SK-N-SH treated with all-trans-retinoic acid at 6 μM for 48 hours (cell line): ENCODE measurements at regions not wholly inside any gene's neighbourhood (a gene's known extent, or its start where the extent isn't known, plus 50 kb on each side); places are given as distances from the start of the nearest gene placed in this dataset.
"Not testable (repeated sequence)": the region's sequence is repeated elsewhere in the genome, so short reads cannot be mapped to it uniquely, and the experiment has no call there.

Source experiments
- CREB5 ChIP-seq: fragments of 250-450 bp; sonication (Bioruptor Pico); IDR thresholded peaks from 2 replicates; pipeline ENCODE4 v1.5.1; 2020; ENCODE audit warnings: low read depth, mild to moderate bottlenecking, moderate library complexity
- GLIS3 ChIP-seq: fragments of 250-450 bp; sonication (Bioruptor Pico); IDR thresholded peaks from 2 replicates; pipeline ENCODE4 v1.5.0; 2020; ENCODE audit warnings: mild to moderate bottlenecking, moderate library complexity
- OSR1 ChIP-seq: fragments of 250-450 bp; sonication (Bioruptor Pico); IDR thresholded peaks from 2 replicates; pipeline ENCODE4 v1.8.0; 2022; ENCODE audit warnings: moderate library complexity, mild to moderate bottlenecking, inconsistent platforms
- RARB ChIP-seq: fragments of 250-450 bp; sonication (Bioruptor Pico); IDR thresholded peaks from 2 replicates; pipeline ENCODE4 v1.8.0; 2021; ENCODE audit warnings: mild to moderate bottlenecking, moderate library complexity
- ZFP3 ChIP-seq: fragments of 250-450 bp; sonication (Bioruptor Pico); IDR thresholded peaks from 2 replicates; pipeline ENCODE4 v1.5.0; 2020; ENCODE audit warnings: mild to moderate bottlenecking, moderate library complexity
- ZNF70 ChIP-seq: fragments of 450-650 bp; formaldehyde crosslinking; IDR thresholded peaks from 2 replicates; pipeline ENCODE4 v1.5.0; 2020; ENCODE audit warnings: mild to moderate bottlenecking, moderate library complexity
- ZNF8 ChIP-seq: fragments of 450-650 bp; formaldehyde crosslinking; IDR thresholded peaks from 2 replicates; pipeline ENCODE4 v1.5.0; 2020; ENCODE audit warnings: mild to moderate bottlenecking, moderate library complexity
- TF ChIP-seq, protein P1 (sequence below): fragments of 250-450 bp; sonication (Bioruptor Pico); IDR thresholded peaks from 2 replicates; pipeline ENCODE4 v1.5.0; 2020; ENCODE audit warnings: mild to moderate bottlenecking, moderate library complexity

DNA sequence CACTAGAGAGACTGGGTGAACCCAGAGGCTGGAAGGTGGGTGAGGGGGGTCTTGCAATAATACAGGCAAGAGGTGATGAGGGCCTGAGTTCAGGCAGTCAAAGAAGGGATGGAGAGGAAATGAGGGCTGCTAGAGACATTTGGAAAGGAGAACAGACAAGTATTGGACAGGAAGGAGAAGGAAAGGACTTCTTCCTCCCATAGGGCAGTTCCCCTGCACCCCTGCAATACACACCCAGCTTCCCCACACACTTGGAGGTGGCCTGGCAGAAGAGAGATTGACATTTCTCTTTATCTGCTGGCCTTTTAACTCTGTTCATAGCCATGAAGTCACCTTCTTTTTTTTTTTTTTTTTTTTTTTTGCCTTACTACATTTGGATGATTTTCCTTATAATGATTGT, 68.9 kb upstream of the ZNG1B start:
- TF ChIP-seq, protein P1, sequence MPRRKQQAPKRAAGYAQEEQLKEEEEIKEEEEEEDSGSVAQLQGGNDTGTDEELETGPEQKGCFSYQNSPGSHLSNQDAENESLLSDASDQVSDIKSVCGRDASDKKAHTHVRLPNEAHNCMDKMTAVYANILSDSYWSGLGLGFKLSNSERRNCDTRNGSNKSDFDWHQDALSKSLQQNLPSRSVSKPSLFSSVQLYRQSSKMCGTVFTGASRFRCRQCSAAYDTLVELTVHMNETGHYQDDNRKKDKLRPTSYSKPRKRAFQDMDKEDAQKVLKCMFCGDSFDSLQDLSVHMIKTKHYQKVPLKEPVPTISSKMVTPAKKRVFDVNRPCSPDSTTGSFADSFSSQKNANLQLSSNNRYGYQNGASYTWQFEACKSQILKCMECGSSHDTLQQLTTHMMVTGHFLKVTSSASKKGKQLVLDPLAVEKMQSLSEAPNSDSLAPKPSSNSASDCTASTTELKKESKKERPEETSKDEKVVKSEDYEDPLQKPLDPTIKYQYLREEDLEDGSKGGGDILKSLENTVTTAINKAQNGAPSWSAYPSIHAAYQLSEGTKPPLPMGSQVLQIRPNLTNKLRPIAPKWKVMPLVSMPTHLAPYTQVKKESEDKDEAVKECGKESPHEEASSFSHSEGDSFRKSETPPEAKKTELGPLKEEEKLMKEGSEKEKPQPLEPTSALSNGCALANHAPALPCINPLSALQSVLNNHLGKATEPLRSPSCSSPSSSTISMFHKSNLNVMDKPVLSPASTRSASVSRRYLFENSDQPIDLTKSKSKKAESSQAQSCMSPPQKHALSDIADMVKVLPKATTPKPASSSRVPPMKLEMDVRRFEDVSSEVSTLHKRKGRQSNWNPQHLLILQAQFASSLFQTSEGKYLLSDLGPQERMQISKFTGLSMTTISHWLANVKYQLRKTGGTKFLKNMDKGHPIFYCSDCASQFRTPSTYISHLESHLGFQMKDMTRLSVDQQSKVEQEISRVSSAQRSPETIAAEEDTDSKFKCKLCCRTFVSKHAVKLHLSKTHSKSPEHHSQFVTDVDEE (CRISPR knock-in tag), result not testable (repeated sequence)
- TF ChIP-seq RARB; CREB5 (CRISPR knock-in tag); OSR1 (CRISPR knock-in tag); ZNF8 (CRISPR knock-in tag); GLIS3 (CRISPR knock-in tag); ZNF70 (CRISPR knock-in tag); ZFP3 (CRISPR knock-in tag): not testable (repeated sequence)
